SK-N-SH (cell line): ENCODE measurements at regions not wholly inside any gene's neighbourhood (a gene's known extent, or its start where the extent isn't known, plus 50 kb on each side); places are given as distances from the start of the nearest gene placed in this dataset.

ENCODE experiments used
- CTCF ChIA-PET: fragments of 300-600, 350-600 bp; formaldehyde crosslinking; extraction: SDS; loops from one replicate; lab custom pipeline; 2021; lab: Yijun Ruan, JAX
- POLR2A ChIA-PET: fragments of 350-600 bp; sonication (Branson Sonifier 250); formaldehyde crosslinking; extraction: SDS; loops from one replicate; lab custom pipeline; 2020; ENCODE audit warnings: antibody characterized with exemption, inconsistent platforms; lab: Yijun Ruan, JAX
- DNase-seq: peaks from one replicate; pipeline ENCODE4 v3.0.0; 2012
- H2AFZ ChIP-seq: fragments of 200-600 bp; sonication (generic); 2 replicates; pipeline ENCODE4 v1.8.1; 2016; ENCODE audit warnings: antibody characterized with exemption, mild to moderate bottlenecking, low read depth
- H3F3A ChIP-seq: fragments of 200-600 bp; sonication (generic); replicated peaks from 2 replicates; pipeline ENCODE3; 2016; ENCODE audit warnings: antibody characterized with exemption, mild to moderate bottlenecking; ENCODE audit not compliant: insufficient read depth
- H3K27ac ChIP-seq, 2 experiments: fragments of 200-500 bp in 1 of 2; fragments of 200-600 bp in 1 of 2; sonication (Bioruptor generic) in 1 of 2; sonication (generic), shearing (Covaris generic) in 1 of 2; 2 replicates each; pipeline versions ENCODE4 v1.5.1 to v1.6.1; 2014 to 2016; ENCODE audit warnings: low read depth in 2 of 2, inconsistent platforms in 1 of 2, low read length in 1 of 2, mild to moderate bottlenecking in 1 of 2, mixed read lengths in 1 of 2
- H3K27me3 ChIP-seq: fragments of 200-600 bp; sonication (generic), shearing (Covaris generic); 2 replicates; pipeline ENCODE4 v1.6.1; 2016; ENCODE audit warnings: mixed run types; ENCODE audit not compliant: insufficient read depth
- H3K36me3 ChIP-seq, 2 experiments: fragments of 200-500 bp in 1 of 2; fragments of 200-600 bp in 1 of 2; sonication (Bioruptor generic) in 1 of 2; sonication (generic) in 1 of 2; replicated peaks in 1 of 2; 2 replicates each; pipeline versions ENCODE3 to v1.5.1; 2014 to 2016; ENCODE audit warnings: low read length in 1 of 2, mild to moderate bottlenecking in 1 of 2; ENCODE audit not compliant: insufficient read depth in 2 of 2, control insufficient read depth in 1 of 2
- H3K4me1 ChIP-seq, 2 experiments: fragments of 200-500 bp in 1 of 2; fragments of 200-600 bp in 1 of 2; sonication (Bioruptor generic) in 1 of 2; sonication (generic), shearing (Covaris generic) in 1 of 2; 2 replicates each; pipeline versions ENCODE4 v1.5.1 to v1.6.1; 2014 to 2016; ENCODE audit warnings: low read depth in 1 of 2, low read length in 1 of 2, mixed run types in 1 of 2; ENCODE audit not compliant: insufficient read depth in 2 of 2, control insufficient read depth in 1 of 2
- H3K4me2 ChIP-seq: fragments of 200-600 bp; sonication (generic), shearing (Covaris generic); 2 replicates; pipeline ENCODE4 v1.6.1; 2017; ENCODE audit warnings: mixed run types
- H3K4me3 ChIP-seq, 2 experiments: fragments of 200-500 bp in 1 of 2; fragments of 200-600 bp in 1 of 2; sonication (Bioruptor generic) in 1 of 2; sonication (generic), shearing (Covaris generic) in 1 of 2; 2 replicates each; pipeline versions ENCODE4 v1.5.1 to v1.8.1; 2014 to 2016; ENCODE audit warnings: low read depth in 2 of 2, inconsistent platforms in 1 of 2, low read length in 1 of 2, mild to moderate bottlenecking in 1 of 2, mixed read lengths in 1 of 2, moderate library complexity in 1 of 2
- H3K79me2 ChIP-seq: fragments of 200-600 bp; sonication (generic); 2 replicates; pipeline ENCODE4 v1.8.1; 2017; ENCODE audit warnings: mild to moderate bottlenecking; ENCODE audit not compliant: insufficient read depth
- H3K9ac ChIP-seq: fragments of 200-600 bp; sonication (generic); 2 replicates; pipeline ENCODE4 v1.6.1; 2017; ENCODE audit warnings: mixed run types
- H3K9me2 ChIP-seq: fragments of 200-600 bp; sonication (generic); 2 replicates; pipeline ENCODE4 v1.6.1; 2017; ENCODE audit warnings: mixed run types
- H3K9me3 ChIP-seq: fragments of 200-600 bp; sonication (generic); 2 replicates; pipeline ENCODE4 v1.6.1; 2017; ENCODE audit warnings: mixed run types, mild to moderate bottlenecking, moderate library complexity
- H4K20me1 ChIP-seq: fragments of 200-600 bp; sonication (generic); 2 replicates; pipeline ENCODE4 v1.6.1; 2017; ENCODE audit warnings: mild to moderate bottlenecking, mixed run types; ENCODE audit not compliant: insufficient read depth
- CHD2 ChIP-seq: fragments of 150-350 bp; IDR thresholded peaks from 2 replicates; pipeline ENCODE4 v1.6.1; 2018; ENCODE audit warnings: low read length; ENCODE audit not compliant: partially characterized antibody
- CTCF ChIP-seq: fragments of 200-600 bp; sonication (generic); IDR thresholded peaks from 2 replicates; pipeline ENCODE4 v1.6.1; 2017; ENCODE audit warnings: antibody characterized with exemption, mild to moderate bottlenecking, moderate library complexity
- ELF1 ChIP-seq: IDR thresholded peaks from 2 replicates; pipeline ENCODE4 v1.4.0; 2012
- EZH2phosphoT487 ChIP-seq: fragments of 200-600 bp; sonication (generic); IDR thresholded peaks from 2 replicates; pipeline ENCODE4 v1.6.1; 2017; ENCODE audit warnings: low read depth, mixed run types, mild to moderate bottlenecking, antibody characterized with exemption, moderate library complexity, borderline replicate concordance
- FOSL2 ChIP-seq: IDR thresholded peaks from 2 replicates; pipeline ENCODE4 v1.4.0; 2012; ENCODE audit warnings: low read depth, mild to moderate bottlenecking, moderate library complexity, borderline replicate concordance
- FOXJ3 ChIP-seq: sonication (generic); formaldehyde crosslinking; IDR thresholded peaks from 2 replicates; pipeline ENCODE4 v1.5.1; 2020; ENCODE audit warnings: mild to moderate bottlenecking, missing genetic modification reagents
- GABPA ChIP-seq: IDR thresholded peaks from 2 replicates; pipeline ENCODE4 v1.4.0; 2012; ENCODE audit warnings: low read depth, mild to moderate bottlenecking
- GATA2 ChIP-seq: sonication (generic); formaldehyde crosslinking; IDR thresholded peaks from 2 replicates; pipeline ENCODE4 v1.5.0; 2020; ENCODE audit warnings: mild to moderate bottlenecking, missing genetic modification reagents
- IRF3 ChIP-seq: fragments of 150-350 bp; IDR thresholded peaks from 2 replicates; pipeline ENCODE4 v1.6.1; 2016; ENCODE audit warnings: mild to moderate bottlenecking, low read depth, low read length
- MAX ChIP-seq: IDR thresholded peaks from 2 replicates; pipeline ENCODE4 v1.4.0; 2012; ENCODE audit warnings: low read depth
- MXI1 ChIP-seq: IDR thresholded peaks from 2 replicates; pipeline ENCODE4 v1.6.1; 2012; ENCODE audit warnings: mild to moderate bottlenecking, low read depth, low read length, improper control_type of control experiment
- NFIC ChIP-seq: IDR thresholded peaks from 2 replicates; pipeline ENCODE4 v1.4.0; 2012; ENCODE audit warnings: borderline replicate concordance
- RCOR1 ChIP-seq: fragments of 150-350 bp; IDR thresholded peaks from 2 replicates; pipeline ENCODE4 v1.6.1; 2017; ENCODE audit warnings: antibody characterized with exemption, low read length
- REST ChIP-seq: IDR thresholded peaks from 2 replicates; pipeline ENCODE4 v1.6.1; 2012; ENCODE audit warnings: mild to moderate bottlenecking, low read depth, low read length, moderate library complexity
- RFX5 ChIP-seq: IDR thresholded peaks from 2 replicates; pipeline ENCODE4 v1.6.1; 2012; ENCODE audit warnings: mild to moderate bottlenecking, improper control_type of control experiment, low read length
- TAF1 ChIP-seq: IDR thresholded peaks from 2 replicates; pipeline ENCODE4 v1.6.1; 2012; ENCODE audit warnings: low read depth, mild to moderate bottlenecking, low read length, moderate library complexity, borderline replicate concordance
- TCF12 ChIP-seq: IDR thresholded peaks from 2 replicates; pipeline ENCODE4 v1.4.0; 2012
- TEAD4 ChIP-seq: IDR thresholded peaks from 2 replicates; pipeline ENCODE4 v1.4.0; 2012; ENCODE audit warnings: mild to moderate bottlenecking, borderline replicate concordance; ENCODE audit not compliant: insufficient read depth
- USF1 ChIP-seq: IDR thresholded peaks from 2 replicates; pipeline ENCODE4 v1.4.0; 2012; ENCODE audit warnings: low read depth, borderline replicate concordance
- ZBTB33 ChIP-seq: IDR thresholded peaks from 2 replicates; pipeline ENCODE4 v1.4.0; 2012; ENCODE audit warnings: low read depth, borderline replicate concordance
- whole genome bisulfite sequencing: methylation state at CpG from one replicate; pipeline ENCODE4 v1.1.6; 2017; ENCODE audit warnings: low lambda C conversion rate; 5-methylcytosine and 5-hydroxymethylcytosine counted together

GRCh38 chr16:8184854-8185253, 405.5 kb downstream of the TMEM114 start:
- H3K27me3 ChIP-seq = no peaks in the 10 kb centered on the region
- H3F3A ChIP-seq = no peaks in the 10 kb centered on the region
- H3K79me2 ChIP-seq = no peaks in the 10 kb centered on the region
- no peak overlapping the region for H2AFZ ChIP-seq
- no peak for TF ChIP-seq TAF1
- no peak for TF ChIP-seq GABPA
- TF ChIP-seq TCF12 = no peak
- no peak for TF ChIP-seq GATA2 (CRISPR knock-in tag)
- no peak for TF ChIP-seq EZH2phosphoT487
- no peak for TF ChIP-seq RFX5
- no peak for TF ChIP-seq FOSL2
- TF ChIP-seq RCOR1 = no peak
- no peak for TF ChIP-seq MAX
- no peak for TF ChIP-seq REST
- TF ChIP-seq ZBTB33 = no peak
- no peak for TF ChIP-seq MXI1
- no peak for TF ChIP-seq TEAD4
- TF ChIP-seq IRF3 = no peak
- no peak for TF ChIP-seq FOXJ3 (CRISPR knock-in tag)
- TF ChIP-seq CHD2 = no peak
- no peak for TF ChIP-seq ELF1
- no peak for TF ChIP-seq CTCF
- no peak for TF ChIP-seq NFIC
- TF ChIP-seq USF1 = no peak
- no peak overlapping the region for H3K9ac ChIP-seq
- H4K20me1 ChIP-seq = no peaks in the 10 kb centered on the region
- no peak overlapping the region for H3K4me2 ChIP-seq
- CTCF ChIA-PET = no interaction called here
- no peaks in the 10 kb centered on the region for H3K9me3 ChIP-seq
- no peaks in the 10 kb centered on the region for H3K9me2 ChIP-seq
- DNase-seq = no peak
- H3K4me1 ChIP-seq = no peaks in the 10 kb centered on the region
- H3K27ac ChIP-seq = no peak overlapping the region
- 33% methylated on average over 1 of the region's 1 CpG for WGBS
- no peak overlapping the region for H3K4me3 ChIP-seq
- POLR2A ChIA-PET = no interaction called here
- H3K36me3 ChIP-seq = no peaks in the 10 kb centered on the region
